ENCODE measurements at regions not wholly inside any gene's neighbourhood (a gene's known extent, or its start where the extent isn't known, plus 50 kb on each side); places are given as distances from the start of the nearest gene placed in this dataset.
"Not testable (repeated sequence)": the region's sequence is repeated elsewhere in the genome, so short reads cannot be mapped to it uniquely, and the experiment has no call there.

DNA sequence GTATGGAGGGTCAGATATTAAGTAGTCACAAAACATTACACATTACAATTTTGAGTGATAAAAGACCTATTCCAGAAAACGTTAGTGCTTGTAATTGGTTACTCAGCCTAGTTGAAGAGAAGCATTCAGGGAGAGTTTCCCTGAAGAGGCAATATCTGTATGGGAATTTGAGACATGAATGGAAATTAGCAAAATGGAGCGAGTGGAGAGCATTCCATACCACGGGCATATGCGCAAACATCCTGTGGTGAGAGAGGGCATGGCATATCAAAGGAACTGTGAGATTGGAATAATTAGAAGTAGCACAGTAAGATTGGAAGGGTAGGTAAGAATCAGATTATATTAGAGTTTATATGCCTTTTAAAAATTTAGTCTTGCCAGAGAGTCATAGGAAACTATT lies 867.9 kb downstream of the PRIM2 start:
- not testable (repeated sequence) for TF ChIP-seq POLR2A (IDR thresholded peaks at IDR 0.05; ENCODE audit: borderline replicate concordance, extremely low read depth, insufficient read depth, insufficient read length); EGR1 (IDR thresholded peaks at IDR 0.05; ENCODE audit: low read depth); EZH2 (IDR thresholded peaks at IDR 0.05); POLR2AphosphoS5 (IDR thresholded peaks at IDR 0.05; ENCODE audit: low read depth, low read length); RAD21 (IDR thresholded peaks at IDR 0.05; ENCODE audit: low read depth); JUND (IDR thresholded peaks at IDR 0.05); TCF7L2 (IDR thresholded peaks at IDR 0.05; ENCODE audit: borderline replicate concordance, extremely low read depth, insufficient read depth, insufficient read length); ZFX (IDR thresholded peaks at IDR 0.05)
- TF ChIP-seq, protein P1, sequence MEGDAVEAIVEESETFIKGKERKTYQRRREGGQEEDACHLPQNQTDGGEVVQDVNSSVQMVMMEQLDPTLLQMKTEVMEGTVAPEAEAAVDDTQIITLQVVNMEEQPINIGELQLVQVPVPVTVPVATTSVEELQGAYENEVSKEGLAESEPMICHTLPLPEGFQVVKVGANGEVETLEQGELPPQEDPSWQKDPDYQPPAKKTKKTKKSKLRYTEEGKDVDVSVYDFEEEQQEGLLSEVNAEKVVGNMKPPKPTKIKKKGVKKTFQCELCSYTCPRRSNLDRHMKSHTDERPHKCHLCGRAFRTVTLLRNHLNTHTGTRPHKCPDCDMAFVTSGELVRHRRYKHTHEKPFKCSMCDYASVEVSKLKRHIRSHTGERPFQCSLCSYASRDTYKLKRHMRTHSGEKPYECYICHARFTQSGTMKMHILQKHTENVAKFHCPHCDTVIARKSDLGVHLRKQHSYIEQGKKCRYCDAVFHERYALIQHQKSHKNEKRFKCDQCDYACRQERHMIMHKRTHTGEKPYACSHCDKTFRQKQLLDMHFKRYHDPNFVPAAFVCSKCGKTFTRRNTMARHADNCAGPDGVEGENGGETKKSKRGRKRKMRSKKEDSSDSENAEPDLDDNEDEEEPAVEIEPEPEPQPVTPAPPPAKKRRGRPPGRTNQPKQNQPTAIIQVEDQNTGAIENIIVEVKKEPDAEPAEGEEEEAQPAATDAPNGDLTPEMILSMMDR (IDR thresholded peaks at IDR 0.05 in 2 of 3, conservative IDR thresholded peaks at IDR 0.05 in 1 of 3; ENCODE audit: borderline replicate concordance in 1 of 3, insufficient read depth in 1 of 3, low read depth in 2 of 3, low read length in 2 of 3): not testable (repeated sequence)
- TF ChIP-seq, protein P2, sequence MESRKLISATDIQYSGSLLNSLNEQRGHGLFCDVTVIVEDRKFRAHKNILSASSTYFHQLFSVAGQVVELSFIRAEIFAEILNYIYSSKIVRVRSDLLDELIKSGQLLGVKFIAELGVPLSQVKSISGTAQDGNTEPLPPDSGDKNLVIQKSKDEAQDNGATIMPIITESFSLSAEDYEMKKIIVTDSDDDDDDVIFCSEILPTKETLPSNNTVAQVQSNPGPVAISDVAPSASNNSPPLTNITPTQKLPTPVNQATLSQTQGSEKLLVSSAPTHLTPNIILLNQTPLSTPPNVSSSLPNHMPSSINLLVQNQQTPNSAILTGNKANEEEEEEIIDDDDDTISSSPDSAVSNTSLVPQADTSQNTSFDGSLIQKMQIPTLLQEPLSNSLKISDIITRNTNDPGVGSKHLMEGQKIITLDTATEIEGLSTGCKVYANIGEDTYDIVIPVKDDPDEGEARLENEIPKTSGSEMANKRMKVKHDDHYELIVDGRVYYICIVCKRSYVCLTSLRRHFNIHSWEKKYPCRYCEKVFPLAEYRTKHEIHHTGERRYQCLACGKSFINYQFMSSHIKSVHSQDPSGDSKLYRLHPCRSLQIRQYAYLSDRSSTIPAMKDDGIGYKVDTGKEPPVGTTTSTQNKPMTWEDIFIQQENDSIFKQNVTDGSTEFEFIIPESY (IDR thresholded peaks at IDR 0.05; ENCODE audit: extremely low read depth, insufficient replicate concordance, low read length): not testable (repeated sequence)
- TF ChIP-seq, protein P3, sequence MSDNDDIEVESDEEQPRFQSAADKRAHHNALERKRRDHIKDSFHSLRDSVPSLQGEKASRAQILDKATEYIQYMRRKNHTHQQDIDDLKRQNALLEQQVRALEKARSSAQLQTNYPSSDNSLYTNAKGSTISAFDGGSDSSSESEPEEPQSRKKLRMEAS (IDR thresholded peaks at IDR 0.05): not testable (repeated sequence)
